GM13976 (cell line): ENCODE measurements at regions not wholly inside any gene's neighbourhood (a gene's known extent, or its start where the extent isn't known, plus 50 kb on each side); places are given as distances from the start of the nearest gene placed in this dataset.

Experiments
- DNase-seq: peaks from one replicate; pipeline ENCODE4 v3.0.0; 2012; ENCODE audit warnings: low spot score
- CTCF ChIP-seq: IDR thresholded peaks from 2 replicates; pipeline ENCODE4 v1.5.1; 2012; ENCODE audit warnings: borderline replicate concordance, mild to moderate bottlenecking; ENCODE audit not compliant: insufficient read depth; ENCODE audit errors: extremely low read depth, missing control alignments, control extremely low read depth
- in situ Hi-C: fragments of 300-500 bp; cut with MboI; formaldehyde crosslinking; loops from one replicate; pipeline ENCODE4 v1.12.0; 2022; ENCODE audit warnings: low sequenced_read_pairs, mixed read lengths, inconsistent platforms; ENCODE audit not compliant: unreplicated experiment

GRCh38 chr2:193270816-193271215 lies 1076.1 kb upstream of the TMEFF2 start:
- in situ Hi-C loops, result no loop called here
- TF ChIP-seq CTCF, result no peak
- no peak for DNase-seq

- in situ Hi-C loops, result no loop called here
- DNase-seq, result no peak
Measured at GRCh38 chr2:193267496-193268002, 1072.8 kb upstream of the TMEFF2 start.

GRCh38 chr2:193253014-193253530 lies 1058.3 kb upstream of the TMEFF2 start:
- in situ Hi-C loops, result no loop called here

More at GRCh38 chr2:193267496-193268002, 1072.8 kb upstream of the TMEFF2 start:
- TF ChIP-seq CTCF, result no peak

GRCh38 chr2:193251909-193252308 lies 1057.2 kb upstream of the TMEFF2 start:
- no peak for TF ChIP-seq CTCF
- in situ Hi-C loops, result no loop called here
- no peak for DNase-seq

More at GRCh38 chr2:193253014-193253530, 1058.3 kb upstream of the TMEFF2 start:
- no peak for TF ChIP-seq CTCF
- no peak for DNase-seq

- DNase-seq, result no peak
- in situ Hi-C loops, result no loop called here
- TF ChIP-seq CTCF, result no peak
Measured at GRCh38 chr2:193250389-193250788, 1055.7 kb upstream of the TMEFF2 start.

GRCh38 chr2:193240752-193241151 lies 1046.0 kb upstream of the TMEFF2 start:
- no peak for TF ChIP-seq CTCF
- no peak for DNase-seq
- in situ Hi-C loops, result no loop called here
